ENCODE measurements at regions not wholly inside any gene's neighbourhood (a gene's known extent, or its start where the extent isn't known, plus 50 kb on each side); places are given as distances from the start of the nearest gene placed in this dataset.

DNA sequence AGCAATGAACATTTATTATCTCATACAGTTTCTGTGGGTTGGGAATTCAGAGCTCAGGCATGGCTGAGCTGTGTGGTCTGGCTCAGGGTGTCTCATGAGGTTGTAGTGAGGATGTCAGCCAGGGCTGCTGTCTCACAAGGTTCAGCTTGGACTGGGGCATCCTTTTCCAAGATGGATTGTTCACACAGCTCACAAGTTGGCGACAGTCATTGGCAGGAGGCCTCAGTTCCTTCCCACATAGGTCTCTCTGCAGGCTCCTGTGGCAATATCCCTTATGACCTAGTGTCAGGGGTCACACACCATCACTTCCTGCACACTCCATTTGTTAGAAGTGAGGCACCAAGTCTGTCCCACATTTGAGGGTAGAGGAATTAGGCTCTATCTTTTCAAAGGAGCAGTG is 56.0 kb downstream of the RPLP1 start:
- TF ChIP-seq EZH2 (IDR thresholded peaks at IDR 0.05; ENCODE audit: borderline replicate concordance, low read length) (no peak), CTCF (IDR thresholded peaks at IDR 0.05; ENCODE audit: low read length) (no peak)
